HEK293 (cell line): ENCODE measurements at regions not wholly inside any gene's neighbourhood (a gene's known extent, or its start where the extent isn't known, plus 50 kb on each side); places are given as distances from the start of the nearest gene placed in this dataset.

Source experiments
- KLF16 ChIP-seq: fragments of 450-650 bp; formaldehyde crosslinking; IDR thresholded peaks from 2 replicates; pipeline ENCODE4 v1.5.1; 2017; ENCODE audit warnings: missing biosample characterization, missing genetic modification characterization
- REST ChIP-seq: fragments of 450-650 bp; formaldehyde crosslinking; IDR thresholded peaks from 2 replicates; pipeline ENCODE4 v1.5.1; 2016; ENCODE audit warnings: missing biosample characterization, missing genetic modification characterization
- YY1 ChIP-seq: fragments of 450-650 bp; formaldehyde crosslinking; IDR thresholded peaks from 2 replicates; pipeline ENCODE4 v1.5.1; 2018; ENCODE audit warnings: missing biosample characterization, missing genetic modification characterization
- ZBTB11 ChIP-seq: fragments of 450-650 bp; formaldehyde crosslinking; conservative IDR thresholded peaks from 2 replicates; pipeline ENCODE4 v1.5.1; 2016; ENCODE audit warnings: low read depth, missing biosample characterization, missing genetic modification characterization
- ZBTB26 ChIP-seq: fragments of 450-650 bp; formaldehyde crosslinking; optimal IDR thresholded peaks from 2 replicates; pipeline ENCODE3; 2016; ENCODE audit warnings: missing biosample characterization, mild to moderate bottlenecking, missing genetic modification characterization
- ZBTB6 ChIP-seq: fragments of 450-650 bp; formaldehyde crosslinking; IDR thresholded peaks from 2 replicates; pipeline ENCODE4 v1.5.1; 2017; ENCODE audit warnings: missing biosample characterization, missing genetic modification characterization
- ZBTB7A ChIP-seq: fragments of 450-650 bp; formaldehyde crosslinking; IDR thresholded peaks from 2 replicates; pipeline ENCODE4 v1.5.1; 2016; ENCODE audit warnings: low read depth, missing biosample characterization, missing genetic modification characterization
- ZEB2 ChIP-seq: fragments of 450-650 bp; formaldehyde crosslinking; IDR thresholded peaks from 2 replicates; pipeline ENCODE4 v1.5.1; 2016; ENCODE audit warnings: missing biosample characterization, missing genetic modification characterization
- ZNF580 ChIP-seq: fragments of 450-650 bp; formaldehyde crosslinking; IDR thresholded peaks from 2 replicates; pipeline ENCODE4 v1.5.1; 2016; ENCODE audit warnings: missing biosample characterization, missing genetic modification characterization
- ZNF660 ChIP-seq: fragments of 450-650 bp; IDR thresholded peaks from 2 replicates; pipeline ENCODE4 v1.5.1; 2018; ENCODE audit warnings: missing biosample characterization, mild to moderate bottlenecking, missing genetic modification characterization
- TF ChIP-seq, protein P1 (sequence below): fragments of 450-650 bp; formaldehyde crosslinking; IDR thresholded peaks from 2 replicates; pipeline ENCODE4 v1.5.1; 2016; ENCODE audit warnings: missing biosample characterization, missing genetic modification characterization
- TF ChIP-seq, protein P2 (sequence below): sonication (generic); formaldehyde crosslinking; IDR thresholded peaks from 2 replicates; pipeline ENCODE4 v1.8.1; 2022; ENCODE audit warnings: mild to moderate bottlenecking, moderate library complexity, missing genetic modification reagents

GRCh38 chr7:13159467-13160184 lies 472.2 kb downstream of the ARL4A start:
- TF ChIP-seq, protein P1, sequence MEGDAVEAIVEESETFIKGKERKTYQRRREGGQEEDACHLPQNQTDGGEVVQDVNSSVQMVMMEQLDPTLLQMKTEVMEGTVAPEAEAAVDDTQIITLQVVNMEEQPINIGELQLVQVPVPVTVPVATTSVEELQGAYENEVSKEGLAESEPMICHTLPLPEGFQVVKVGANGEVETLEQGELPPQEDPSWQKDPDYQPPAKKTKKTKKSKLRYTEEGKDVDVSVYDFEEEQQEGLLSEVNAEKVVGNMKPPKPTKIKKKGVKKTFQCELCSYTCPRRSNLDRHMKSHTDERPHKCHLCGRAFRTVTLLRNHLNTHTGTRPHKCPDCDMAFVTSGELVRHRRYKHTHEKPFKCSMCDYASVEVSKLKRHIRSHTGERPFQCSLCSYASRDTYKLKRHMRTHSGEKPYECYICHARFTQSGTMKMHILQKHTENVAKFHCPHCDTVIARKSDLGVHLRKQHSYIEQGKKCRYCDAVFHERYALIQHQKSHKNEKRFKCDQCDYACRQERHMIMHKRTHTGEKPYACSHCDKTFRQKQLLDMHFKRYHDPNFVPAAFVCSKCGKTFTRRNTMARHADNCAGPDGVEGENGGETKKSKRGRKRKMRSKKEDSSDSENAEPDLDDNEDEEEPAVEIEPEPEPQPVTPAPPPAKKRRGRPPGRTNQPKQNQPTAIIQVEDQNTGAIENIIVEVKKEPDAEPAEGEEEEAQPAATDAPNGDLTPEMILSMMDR (tag by site-specific recombination) = no peak
- TF ChIP-seq ZBTB11 (tag by site-specific recombination) (no peak), YY1 (tag by site-specific recombination) (no peak), ZEB2 (tag by site-specific recombination) (no peak), ZNF580 (tag by site-specific recombination) (no peak), ZNF660 (tag by site-specific recombination) (no peak), REST (tag by site-specific recombination) (no peak), ZBTB7A (tag by site-specific recombination) (no peak), KLF16 (tag by site-specific recombination) (no peak), ZBTB6 (tag by site-specific recombination) (no peak), ZBTB26 (no peak)
- TF ChIP-seq, protein P2, sequence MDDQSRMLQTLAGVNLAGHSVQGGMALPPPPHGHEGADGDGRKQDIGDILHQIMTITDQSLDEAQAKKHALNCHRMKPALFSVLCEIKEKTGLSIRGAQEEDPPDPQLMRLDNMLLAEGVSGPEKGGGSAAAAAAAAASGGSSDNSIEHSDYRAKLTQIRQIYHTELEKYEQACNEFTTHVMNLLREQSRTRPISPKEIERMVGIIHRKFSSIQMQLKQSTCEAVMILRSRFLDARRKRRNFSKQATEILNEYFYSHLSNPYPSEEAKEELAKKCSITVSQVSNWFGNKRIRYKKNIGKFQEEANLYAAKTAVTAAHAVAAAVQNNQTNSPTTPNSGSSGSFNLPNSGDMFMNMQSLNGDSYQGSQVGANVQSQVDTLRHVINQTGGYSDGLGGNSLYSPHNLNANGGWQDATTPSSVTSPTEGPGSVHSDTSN = no peak
